ENCODE measurements at regions not wholly inside any gene's neighbourhood (a gene's known extent, or its start where the extent isn't known, plus 50 kb on each side); places are given as distances from the start of the nearest gene placed in this dataset.

DNA sequence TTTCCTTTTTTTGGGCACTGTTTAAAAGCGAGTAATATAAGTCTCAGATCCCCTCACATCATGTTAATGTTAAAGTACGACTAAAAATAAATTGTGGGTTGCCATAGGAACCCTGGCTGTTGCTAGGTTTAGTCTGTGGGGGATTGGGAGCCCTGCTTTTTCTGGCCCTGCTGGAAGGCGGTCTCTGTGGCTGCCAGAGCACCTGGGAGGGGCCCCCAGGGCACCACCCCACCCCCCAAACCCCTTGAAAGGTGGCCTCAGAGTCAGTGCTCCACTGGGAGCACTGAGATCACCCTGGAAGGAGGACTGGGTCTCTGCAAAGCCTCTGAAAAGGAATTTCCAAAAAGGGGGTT is 66.2 kb upstream of the NEURL1B start:
- TF ChIP-seq POLR2A (IDR thresholded peaks at IDR 0.05), result no peak
- TF ChIP-seq, protein P1, sequence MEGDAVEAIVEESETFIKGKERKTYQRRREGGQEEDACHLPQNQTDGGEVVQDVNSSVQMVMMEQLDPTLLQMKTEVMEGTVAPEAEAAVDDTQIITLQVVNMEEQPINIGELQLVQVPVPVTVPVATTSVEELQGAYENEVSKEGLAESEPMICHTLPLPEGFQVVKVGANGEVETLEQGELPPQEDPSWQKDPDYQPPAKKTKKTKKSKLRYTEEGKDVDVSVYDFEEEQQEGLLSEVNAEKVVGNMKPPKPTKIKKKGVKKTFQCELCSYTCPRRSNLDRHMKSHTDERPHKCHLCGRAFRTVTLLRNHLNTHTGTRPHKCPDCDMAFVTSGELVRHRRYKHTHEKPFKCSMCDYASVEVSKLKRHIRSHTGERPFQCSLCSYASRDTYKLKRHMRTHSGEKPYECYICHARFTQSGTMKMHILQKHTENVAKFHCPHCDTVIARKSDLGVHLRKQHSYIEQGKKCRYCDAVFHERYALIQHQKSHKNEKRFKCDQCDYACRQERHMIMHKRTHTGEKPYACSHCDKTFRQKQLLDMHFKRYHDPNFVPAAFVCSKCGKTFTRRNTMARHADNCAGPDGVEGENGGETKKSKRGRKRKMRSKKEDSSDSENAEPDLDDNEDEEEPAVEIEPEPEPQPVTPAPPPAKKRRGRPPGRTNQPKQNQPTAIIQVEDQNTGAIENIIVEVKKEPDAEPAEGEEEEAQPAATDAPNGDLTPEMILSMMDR (IDR thresholded peaks at IDR 0.05), result no peak

All from lower leg skin (tissue), 3 donors.